ENCODE measurements at regions not wholly inside any gene's neighbourhood (a gene's known extent, or its start where the extent isn't known, plus 50 kb on each side); places are given as distances from the start of the nearest gene placed in this dataset.

DNA sequence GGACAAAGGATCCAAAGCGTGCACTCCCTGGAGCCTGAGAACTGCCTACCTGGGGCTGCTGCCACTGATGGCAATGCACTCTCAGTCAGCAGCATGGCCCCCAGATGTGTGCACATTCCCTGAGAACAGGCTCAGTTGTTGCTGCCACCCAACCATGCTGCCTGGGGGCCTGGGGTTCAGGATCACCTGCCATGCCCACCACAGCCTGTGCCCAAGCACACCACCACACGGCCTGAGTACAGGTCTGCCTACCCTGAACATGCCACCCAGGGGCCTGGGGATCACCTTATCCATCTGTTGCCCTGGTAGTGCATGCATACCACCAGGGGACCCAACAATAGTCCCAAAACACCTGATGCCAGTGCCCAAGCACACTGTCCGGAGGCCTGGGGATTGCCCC is 1174.5 kb downstream of the SORCS1 start:
- TF ChIP-seq, protein P1, sequence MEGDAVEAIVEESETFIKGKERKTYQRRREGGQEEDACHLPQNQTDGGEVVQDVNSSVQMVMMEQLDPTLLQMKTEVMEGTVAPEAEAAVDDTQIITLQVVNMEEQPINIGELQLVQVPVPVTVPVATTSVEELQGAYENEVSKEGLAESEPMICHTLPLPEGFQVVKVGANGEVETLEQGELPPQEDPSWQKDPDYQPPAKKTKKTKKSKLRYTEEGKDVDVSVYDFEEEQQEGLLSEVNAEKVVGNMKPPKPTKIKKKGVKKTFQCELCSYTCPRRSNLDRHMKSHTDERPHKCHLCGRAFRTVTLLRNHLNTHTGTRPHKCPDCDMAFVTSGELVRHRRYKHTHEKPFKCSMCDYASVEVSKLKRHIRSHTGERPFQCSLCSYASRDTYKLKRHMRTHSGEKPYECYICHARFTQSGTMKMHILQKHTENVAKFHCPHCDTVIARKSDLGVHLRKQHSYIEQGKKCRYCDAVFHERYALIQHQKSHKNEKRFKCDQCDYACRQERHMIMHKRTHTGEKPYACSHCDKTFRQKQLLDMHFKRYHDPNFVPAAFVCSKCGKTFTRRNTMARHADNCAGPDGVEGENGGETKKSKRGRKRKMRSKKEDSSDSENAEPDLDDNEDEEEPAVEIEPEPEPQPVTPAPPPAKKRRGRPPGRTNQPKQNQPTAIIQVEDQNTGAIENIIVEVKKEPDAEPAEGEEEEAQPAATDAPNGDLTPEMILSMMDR (IDR thresholded peaks at IDR 0.05; ENCODE audit: insufficient read depth, low read depth, low read length): no peak
- CTCF ChIA-PET: no interaction called here
- H3K27me3 ChIP-seq (ENCODE audit: control insufficient read depth, insufficient read depth, low read length): no peaks in the 10 kb centered on the region
- no peaks in the 10 kb centered on the region for H3K36me3 ChIP-seq (ENCODE audit: control insufficient read depth, insufficient read depth, low read length)
- DNase-seq (ENCODE audit: low read depth): no peak
- no peak overlapping the region for H3K4me3 ChIP-seq (ENCODE audit: low read depth, low read length)
- POLR2A ChIA-PET: no interaction called here

DNA sequence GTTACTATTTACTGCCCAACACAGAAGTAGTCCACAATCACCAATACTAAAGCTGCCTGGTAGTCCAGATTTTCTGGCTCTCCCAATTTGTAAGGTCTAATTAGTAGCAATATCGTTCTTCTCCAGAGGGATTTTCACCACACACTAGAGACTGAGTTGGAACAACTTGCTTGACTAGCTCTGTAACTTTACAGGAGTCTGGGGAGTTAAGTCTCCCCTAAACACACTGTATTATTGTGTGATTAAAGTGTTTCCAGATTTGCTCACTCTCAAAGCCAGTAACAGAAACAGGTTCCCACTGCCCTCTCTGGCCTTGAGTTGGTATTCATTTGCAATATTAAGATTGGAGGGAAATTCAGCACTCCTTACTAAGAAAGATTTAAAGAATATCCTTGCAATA is 1175.7 kb downstream of the SORCS1 start:
- Histone ChIP-seq H3K4me3 (ENCODE audit: low read depth, low read length) (no peak overlapping the region), H3K36me3 (ENCODE audit: control insufficient read depth, insufficient read depth, low read length) (no peaks in the 10 kb centered on the region), H3K27me3 (ENCODE audit: control insufficient read depth, insufficient read depth, low read length) (no peaks in the 10 kb centered on the region)
- ChIA-PET POLR2A (no interaction called here), CTCF (no interaction called here)
- no peak for DNase-seq (ENCODE audit: low read depth)
- TF ChIP-seq, protein P1 (IDR thresholded peaks at IDR 0.05; ENCODE audit: insufficient read depth, low read depth, low read length): no peak

DNA sequence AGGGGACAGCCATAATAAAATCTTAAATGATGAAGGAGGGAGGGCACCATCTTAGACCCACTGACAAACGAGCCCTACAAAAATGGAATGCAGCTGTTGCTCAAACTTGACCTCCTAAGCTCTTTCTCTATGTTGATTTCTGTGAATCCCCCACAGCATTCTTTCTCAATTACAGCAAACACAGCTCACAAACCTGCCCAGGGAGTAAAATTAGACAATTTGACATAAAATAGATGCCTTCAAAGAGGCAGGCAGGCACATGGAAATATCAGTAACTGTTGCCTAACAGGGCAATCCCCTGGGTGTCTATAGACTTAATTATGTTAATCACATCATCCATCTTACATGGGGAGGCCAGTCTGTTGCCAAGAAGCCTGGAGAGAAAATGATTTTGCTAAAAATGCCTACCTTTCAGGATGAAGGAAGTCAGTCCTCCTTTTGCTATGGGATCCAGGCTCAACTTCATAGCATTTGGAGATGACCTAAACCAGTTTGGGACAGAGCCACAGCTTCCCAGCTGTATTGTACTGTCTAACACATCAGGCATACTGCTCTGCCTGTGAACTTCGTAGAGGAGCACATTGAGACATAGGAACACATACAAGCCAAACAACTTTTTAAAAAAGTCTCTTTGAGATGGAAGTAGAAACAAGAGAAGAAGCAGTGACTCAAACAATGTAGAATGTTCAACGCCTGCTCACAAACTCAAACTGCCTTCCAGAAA is 1177.4 kb downstream of the SORCS1 start:
- no peak overlapping the region for H3K4me3 ChIP-seq (ENCODE audit: low read depth, low read length)
- H3K27me3 ChIP-seq (ENCODE audit: control insufficient read depth, insufficient read depth, low read length): no peaks in the 10 kb centered on the region
- DNase-seq (ENCODE audit: low read depth): no peak
- POLR2A ChIA-PET: no interaction called here
- TF ChIP-seq, protein P1 (IDR thresholded peaks at IDR 0.05; ENCODE audit: insufficient read depth, low read depth, low read length): no peak
- CTCF ChIA-PET: no interaction called here
- no peaks in the 10 kb centered on the region for H3K36me3 ChIP-seq (ENCODE audit: control insufficient read depth, insufficient read depth, low read length)

DNA sequence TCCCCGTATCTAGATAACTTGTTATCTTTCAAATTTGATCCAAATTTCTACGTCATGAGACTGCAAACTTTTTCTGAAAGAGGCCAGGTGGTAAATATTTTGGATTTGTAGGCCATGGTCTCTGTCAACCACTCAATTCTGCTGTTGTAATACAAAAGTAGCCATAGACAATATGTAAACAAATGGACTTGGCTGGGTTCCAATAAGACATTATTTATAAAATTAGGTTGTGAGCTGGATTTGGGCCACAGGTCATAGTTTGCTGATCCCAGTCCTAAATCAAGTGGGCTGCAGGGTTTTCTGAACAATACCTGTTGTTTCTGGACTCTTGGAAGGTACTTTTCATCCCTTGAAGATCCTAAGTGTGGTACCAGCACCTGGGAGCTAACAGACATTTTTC is 1178.0 kb downstream of the SORCS1 start:
- H3K4me3 ChIP-seq (ENCODE audit: low read depth, low read length): no peak overlapping the region
- TF ChIP-seq, protein P1 (IDR thresholded peaks at IDR 0.05; ENCODE audit: insufficient read depth, low read depth, low read length): no peak
- no peaks in the 10 kb centered on the region for H3K36me3 ChIP-seq (ENCODE audit: control insufficient read depth, insufficient read depth, low read length)
- CTCF ChIA-PET: no interaction called here
- no peaks in the 10 kb centered on the region for H3K27me3 ChIP-seq (ENCODE audit: control insufficient read depth, insufficient read depth, low read length)
- no peak for DNase-seq (ENCODE audit: low read depth)
- POLR2A ChIA-PET: no interaction called here

DNA sequence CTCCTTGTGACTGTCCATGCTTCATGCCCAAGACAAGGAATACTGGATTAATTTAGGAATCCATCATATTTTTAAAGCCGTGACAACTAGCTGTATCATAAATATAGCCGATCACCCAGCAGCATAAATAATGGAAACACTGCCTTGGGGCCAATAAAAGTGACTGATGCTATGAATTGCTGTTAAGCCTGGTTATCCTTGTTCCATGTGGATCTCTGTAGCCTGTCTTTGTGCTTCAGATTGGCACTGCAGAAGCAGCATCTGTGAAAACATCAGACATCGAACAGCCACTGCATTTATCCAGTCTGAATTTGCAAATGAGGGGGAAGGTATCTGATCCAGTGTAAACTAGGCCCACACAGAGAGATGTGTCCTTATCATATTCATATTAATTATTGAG is 1181.8 kb downstream of the SORCS1 start:
- H3K4me3 ChIP-seq (ENCODE audit: low read depth, low read length): no peak overlapping the region
- DNase-seq (ENCODE audit: low read depth): no peak
- TF ChIP-seq, protein P1 (IDR thresholded peaks at IDR 0.05; ENCODE audit: insufficient read depth, low read depth, low read length): no peak
- CTCF ChIA-PET: interaction anchor here (1.3 to 1.6 kb wide), 2 partner anchors 8 to 32 kb away, joined by 4 to 5 read pairs; no protein-coding TSS in a partner anchor
- no peaks in the 10 kb centered on the region for H3K36me3 ChIP-seq (ENCODE audit: control insufficient read depth, insufficient read depth, low read length)
- no peaks in the 10 kb centered on the region for H3K27me3 ChIP-seq (ENCODE audit: control insufficient read depth, insufficient read depth, low read length)
- POLR2A ChIA-PET: no interaction called here
